ENCODE measurements at regions not wholly inside any gene's neighbourhood (a gene's known extent, or its start where the extent isn't known, plus 50 kb on each side); places are given as distances from the start of the nearest gene placed in this dataset.

DNA sequence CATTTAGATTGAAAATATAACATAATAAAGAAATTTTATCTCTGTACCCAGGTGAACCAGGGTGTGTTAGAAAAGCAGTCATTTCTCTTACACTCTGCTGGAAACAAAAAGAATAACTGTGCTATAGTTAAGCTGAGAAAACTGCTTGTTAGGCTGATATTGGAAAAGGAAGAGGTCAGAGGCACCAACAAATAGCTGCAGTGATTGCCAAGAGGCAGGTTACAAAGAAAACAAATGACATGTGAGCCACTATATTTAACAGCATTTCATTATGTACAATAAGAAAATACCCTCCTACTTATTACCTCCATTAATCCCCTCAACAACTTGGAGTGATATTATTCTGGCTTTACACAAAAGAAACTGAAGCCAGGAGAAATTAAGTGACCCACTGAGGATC lies 607.9 kb upstream of the TLE4 start:
- no peak for TF ChIP-seq EZH2 (optimal IDR thresholded peaks at IDR 0.05; ENCODE audit: low read depth, low read length)
- TF ChIP-seq, protein P1, sequence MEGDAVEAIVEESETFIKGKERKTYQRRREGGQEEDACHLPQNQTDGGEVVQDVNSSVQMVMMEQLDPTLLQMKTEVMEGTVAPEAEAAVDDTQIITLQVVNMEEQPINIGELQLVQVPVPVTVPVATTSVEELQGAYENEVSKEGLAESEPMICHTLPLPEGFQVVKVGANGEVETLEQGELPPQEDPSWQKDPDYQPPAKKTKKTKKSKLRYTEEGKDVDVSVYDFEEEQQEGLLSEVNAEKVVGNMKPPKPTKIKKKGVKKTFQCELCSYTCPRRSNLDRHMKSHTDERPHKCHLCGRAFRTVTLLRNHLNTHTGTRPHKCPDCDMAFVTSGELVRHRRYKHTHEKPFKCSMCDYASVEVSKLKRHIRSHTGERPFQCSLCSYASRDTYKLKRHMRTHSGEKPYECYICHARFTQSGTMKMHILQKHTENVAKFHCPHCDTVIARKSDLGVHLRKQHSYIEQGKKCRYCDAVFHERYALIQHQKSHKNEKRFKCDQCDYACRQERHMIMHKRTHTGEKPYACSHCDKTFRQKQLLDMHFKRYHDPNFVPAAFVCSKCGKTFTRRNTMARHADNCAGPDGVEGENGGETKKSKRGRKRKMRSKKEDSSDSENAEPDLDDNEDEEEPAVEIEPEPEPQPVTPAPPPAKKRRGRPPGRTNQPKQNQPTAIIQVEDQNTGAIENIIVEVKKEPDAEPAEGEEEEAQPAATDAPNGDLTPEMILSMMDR (IDR thresholded peaks at IDR 0.05; ENCODE audit: low read length) = no peak
